H1 (cell line): ENCODE measurements at regions not wholly inside any gene's neighbourhood (a gene's known extent, or its start where the extent isn't known, plus 50 kb on each side); places are given as distances from the start of the nearest gene placed in this dataset.

Experiments used
- CTCF ChIA-PET: fragments of 300-600 bp; sonication (Branson Sonifier 250); formaldehyde crosslinking; loops from one replicate; lab custom pipeline; 2021; ENCODE audit not compliant: partially characterized antibody; lab: Charles Lee
- POLR2A ChIA-PET: fragments of 300-600 bp; sonication (Branson Sonifier 250); formaldehyde crosslinking; loops from one replicate; lab custom pipeline; 2021; ENCODE audit warnings: inconsistent platforms; ENCODE audit not compliant: partially characterized antibody; lab: Charles Lee
- DNase-seq, 2 experiments: peaks; one replicate each; pipeline versions ENCODE4 v3.0.0 to v3.0.0-alpha.2; 2010 to 2022; ENCODE audit warnings: low spot score in 2 of 2, low read depth in 1 of 2, mixed read lengths in 1 of 2
- FAIRE-seq: peaks from 2 replicates; lab custom pipeline; 2011; peaks lifted over from hg19 to GRCh38; lab: Jason Lieb, UNC
- H2AFZ ChIP-seq: 2 replicates; pipeline ENCODE4 v1.8.1; 2012; ENCODE audit warnings: low read length, inconsistent platforms
- H2AK5ac ChIP-seq: 2 replicates; pipeline ENCODE4 v1.6.1; 2013; ENCODE audit warnings: low read depth, low read length
- H2BK120ac ChIP-seq: replicated peaks from 2 replicates; pipeline ENCODE3; 2013; ENCODE audit warnings: low read depth, low read length, inconsistent platforms
- H2BK12ac ChIP-seq: 2 replicates; pipeline ENCODE4 v1.6.1; 2013; ENCODE audit warnings: low read depth, low read length
- H2BK15ac ChIP-seq: 2 replicates; pipeline ENCODE4 v1.6.1; 2013; ENCODE audit warnings: low read length
- H2BK20ac ChIP-seq: 2 replicates; pipeline ENCODE4 v1.6.1; 2013; ENCODE audit warnings: low read length
- H2BK5ac ChIP-seq: 2 replicates; pipeline ENCODE4 v1.6.1; 2013; ENCODE audit warnings: low read depth, low read length
- H3K14ac ChIP-seq: 2 replicates; pipeline ENCODE4 v1.6.1; 2013; ENCODE audit warnings: inconsistent platforms; ENCODE audit not compliant: insufficient read length
- H3K18ac ChIP-seq: 2 replicates; pipeline ENCODE4 v1.6.1; 2013; ENCODE audit warnings: low read length; ENCODE audit errors: extremely low read depth
- H3K23ac ChIP-seq: 2 replicates; pipeline ENCODE4 v1.6.1; 2013; ENCODE audit warnings: inconsistent platforms; ENCODE audit not compliant: insufficient read length
- H3K23me2 ChIP-seq: 2 replicates; pipeline ENCODE4 v1.6.1; 2013; ENCODE audit warnings: low read depth, low read length
- H3K27ac ChIP-seq: 2 replicates; pipeline ENCODE4 v1.6.1; 2011; ENCODE audit warnings: low read depth, low read length, inconsistent platforms
- H3K27me3 ChIP-seq, 4 experiments: replicated peaks in 1 of 4; 1 replicate in 1 of 4; 2 replicates in 3 of 4; pipeline versions ENCODE4 v1.6.1 to v1.8.1; 2011 to 2013; ENCODE audit warnings: low read length in 3 of 4, mild to moderate bottlenecking in 3 of 4, inconsistent platforms in 2 of 4, mixed read lengths in 2 of 4, moderate library complexity in 1 of 4; ENCODE audit not compliant: control insufficient read depth in 3 of 4, insufficient read depth in 3 of 4; ENCODE audit errors: extremely low read depth in 1 of 4
- H3K36me3 ChIP-seq, 4 experiments: 2 replicates each; pipeline versions ENCODE4 v1.6.1 to v1.8.1; 2011 to 2013; ENCODE audit warnings: mild to moderate bottlenecking in 4 of 4, low read length in 3 of 4, moderate library complexity in 2 of 4, control low read depth in 1 of 4, inconsistent platforms in 1 of 4; ENCODE audit not compliant: insufficient read depth in 4 of 4, control insufficient read depth in 2 of 4
- H3K4ac ChIP-seq: replicated peaks from 2 replicates; pipeline ENCODE3; 2013; ENCODE audit warnings: low read length, low read depth, mixed read lengths, inconsistent platforms; ENCODE audit not compliant: insufficient read length
- H3K4me1 ChIP-seq, 4 experiments: replicated peaks in 1 of 4; 1 replicate in 1 of 4; 2 replicates in 3 of 4; pipeline versions ENCODE4 v1.6.1 to v1.8.1; 2011 to 2013; ENCODE audit warnings: low read length in 3 of 4, inconsistent platforms in 2 of 4, mixed read lengths in 1 of 4; ENCODE audit not compliant: insufficient read depth in 4 of 4, control insufficient read depth in 3 of 4
- H3K4me2 ChIP-seq, 2 experiments: 2 replicates each; pipeline versions ENCODE4 v1.6.1 to v1.8.1; 2011 to 2013; ENCODE audit warnings: low read depth in 2 of 2, low read length in 2 of 2, control low read depth in 1 of 2, inconsistent platforms in 1 of 2, mild to moderate bottlenecking in 1 of 2; ENCODE audit not compliant: insufficient read depth in 1 of 2
- H3K4me3 ChIP-seq, 4 experiments: fragments of 200-600, 300-600 bp in 1 of 4; sonication (generic), shearing (Covaris generic), sonication (Bioruptor Twin) in 1 of 4; 2 replicates each; pipeline versions ENCODE4 v1.5.1 to v1.8.1; 2011 to 2016; ENCODE audit warnings: low read length in 4 of 4, low read depth in 3 of 4, control low read depth in 2 of 4, inconsistent platforms in 2 of 4, mild to moderate bottlenecking in 2 of 4, mixed read lengths in 1 of 4, moderate library complexity in 1 of 4; ENCODE audit not compliant: insufficient read depth in 2 of 4; ENCODE audit errors: extremely low read depth in 1 of 4
- H3K56ac ChIP-seq: replicated peaks from 2 replicates; pipeline ENCODE3; 2013; ENCODE audit warnings: low read depth, mild to moderate bottlenecking, mixed read lengths, low read length, inconsistent platforms; ENCODE audit not compliant: insufficient read length
- H3K79me1 ChIP-seq: 2 replicates; pipeline ENCODE4 v1.6.1; 2013; ENCODE audit warnings: low read depth, low read length, control low read depth
- H3K79me2 ChIP-seq, 2 experiments: 2 replicates each; pipeline versions ENCODE4 v1.6.1 to v1.8.1; 2012 to 2013; ENCODE audit warnings: low read length in 2 of 2, mild to moderate bottlenecking in 2 of 2, inconsistent platforms in 1 of 2; ENCODE audit not compliant: insufficient read depth in 2 of 2, control insufficient read depth in 1 of 2
- H3K9ac ChIP-seq, 4 experiments: replicated peaks in 1 of 4; 1 replicate in 1 of 4; 2 replicates in 3 of 4; pipeline versions ENCODE4 v1.6.1 to v1.8.1; 2011 to 2013; ENCODE audit warnings: low read depth in 3 of 4, low read length in 3 of 4, control low read depth in 2 of 4, mild to moderate bottlenecking in 2 of 4, moderate library complexity in 2 of 4, inconsistent platforms in 1 of 4; ENCODE audit errors: extremely low read depth in 1 of 4
- H3K9me3 ChIP-seq, 2 experiments: 2 replicates each; pipeline versions ENCODE4 v1.6.1 to v1.8.1; 2012 to 2013; ENCODE audit warnings: mild to moderate bottlenecking in 2 of 2, moderate library complexity in 2 of 2, control low read depth in 1 of 2, inconsistent platforms in 1 of 2, low read depth in 1 of 2, low read length in 1 of 2, mixed read lengths in 1 of 2; ENCODE audit not compliant: insufficient read depth in 2 of 2
- H4K20me1 ChIP-seq, 2 experiments: replicated peaks in 1 of 2; 2 replicates each; pipeline versions ENCODE3 to v1.8.1; 2011 to 2013; ENCODE audit warnings: inconsistent platforms in 2 of 2, low read length in 2 of 2, mild to moderate bottlenecking in 1 of 2; ENCODE audit not compliant: insufficient read depth in 2 of 2, control insufficient read depth in 1 of 2
- H4K5ac ChIP-seq: 2 replicates; pipeline ENCODE4 v1.6.1; 2013; ENCODE audit warnings: low read length, low read depth, mixed read lengths, inconsistent platforms; ENCODE audit not compliant: insufficient read length
- H4K8ac ChIP-seq: 2 replicates; pipeline ENCODE4 v1.8.0; 2013; ENCODE audit warnings: mild to moderate bottlenecking, moderate library complexity, low read length, inconsistent platforms; ENCODE audit not compliant: insufficient read depth; ENCODE audit errors: extremely low read depth
- H4K91ac ChIP-seq: replicated peaks from 2 replicates; pipeline ENCODE3; 2013; ENCODE audit warnings: low read length, mixed read lengths, inconsistent platforms; ENCODE audit not compliant: insufficient read length
- CBX5 ChIP-seq: fragments of 300-800, 300-1000 bp; sonication (generic); IDR thresholded peaks from 2 replicates; pipeline ENCODE4 v1.7.1; 2016; ENCODE audit warnings: antibody characterized with exemption, low read length, low read depth
- CBX8 ChIP-seq: fragments of 300-800, 300-1000 bp; sonication (generic); IDR thresholded peaks from 2 replicates; pipeline ENCODE4 v1.7.1; 2016; ENCODE audit warnings: low read depth, low read length, borderline replicate concordance
- CREB1 ChIP-seq: IDR thresholded peaks from 2 replicates; pipeline ENCODE4 v1.6.1; 2012; ENCODE audit warnings: inconsistent platforms
- E2F6 ChIP-seq: IDR thresholded peaks from 2 replicates; pipeline ENCODE4 v1.6.1; 2012; ENCODE audit warnings: inconsistent platforms
- EP300 ChIP-seq, 2 experiments: IDR thresholded peaks; 1 replicate in 1 of 2; 2 replicates in 1 of 2; pipeline ENCODE4 v1.6.1; 2011 to 2012; ENCODE audit warnings: low read depth in 2 of 2, low read length in 2 of 2, mild to moderate bottlenecking in 2 of 2, borderline replicate concordance in 1 of 2, inconsistent platforms in 1 of 2, moderate library complexity in 1 of 2
- HDAC2 ChIP-seq, 2 experiments: fragments of 300-600 bp in 1 of 2; sonication (generic) in 1 of 2; IDR thresholded peaks; 2 replicates each; pipeline ENCODE4 v1.6.1; 2011 to 2012; ENCODE audit warnings: low read depth in 2 of 2, low read length in 2 of 2, mild to moderate bottlenecking in 2 of 2, moderate library complexity in 2 of 2, borderline replicate concordance in 1 of 2, inconsistent platforms in 1 of 2
- JUN ChIP-seq: IDR thresholded peaks from 2 replicates; pipeline ENCODE4 v1.6.1; 2011; ENCODE audit warnings: low read depth, mild to moderate bottlenecking, improper control_type of control experiment, low read length
- MAX ChIP-seq: IDR thresholded peaks from 2 replicates; pipeline ENCODE4 v1.6.1; 2012; ENCODE audit warnings: inconsistent platforms
- RFX5 ChIP-seq: IDR thresholded peaks from 2 replicates; pipeline ENCODE4 v1.6.1; 2011; ENCODE audit warnings: low read depth, low read length, improper control_type of control experiment, borderline replicate concordance
- TAF7 ChIP-seq: optimal IDR thresholded peaks from 2 replicates; pipeline ENCODE3; 2011; ENCODE audit warnings: low read depth, mild to moderate bottlenecking, inconsistent platforms, low read length, moderate library complexity, borderline replicate concordance
- YY1 ChIP-seq: IDR thresholded peaks from 2 replicates; pipeline ENCODE4 v1.6.1; 2011; ENCODE audit warnings: low read depth, mild to moderate bottlenecking, low read length
- WGBS, 2 experiments: shearing (Covaris generic) in 1 of 2; methylation state at CpG; one replicate each; pipeline versions ENCODE4 v1.1.6 to v1.1.7; 2013 to 2015; ENCODE audit warnings: low lambda C conversion rate in 2 of 2, mixed read lengths in 2 of 2, inconsistent platforms in 1 of 2, low coverage in 1 of 2, missing lambda C conversion rate in 1 of 2; ENCODE audit not compliant: insufficient replicate concordance in 2 of 2, insufficient coverage in 1 of 2, insufficient read length in 1 of 2; ENCODE audit errors: extremely low coverage in 1 of 2, missing lambda C conversion rate in 1 of 2; 5-methylcytosine and 5-hydroxymethylcytosine counted together

- H2BK5ac ChIP-seq = no peak overlapping the region
Measured at GRCh38 chr14:27065886-27066285, 468.1 kb upstream of the NOVA1 start.

More at GRCh38 chr14:27065886-27066285, 468.1 kb upstream of the NOVA1 start:
- Histone ChIP-seq H2BK15ac (no peak overlapping the region), H4K8ac (no peak overlapping the region), H3K9me3 (no peaks in the 10 kb centered on the region), H4K5ac (no peak overlapping the region), H3K27me3 (no peaks in the 10 kb centered on the region), H3K23ac (no peak overlapping the region), H3K9ac (no peak overlapping the region), H3K4me3 (no peak overlapping the region), H4K20me1 (no peaks in the 10 kb centered on the region), H3K14ac (no peak overlapping the region), H3K4ac (no peak overlapping the region), H2BK12ac (no peak overlapping the region), H3K36me3 (no peaks in the 10 kb centered on the region), H3K4me2 (no peak overlapping the region), H3K18ac (no peak overlapping the region), H2AFZ (no peak overlapping the region), H3K56ac (no peak overlapping the region), H3K79me1 (no peaks in the 10 kb centered on the region), H4K91ac (no peak overlapping the region)
- DNase-seq (no peak), FAIRE-seq (no peak)
- POLR2A ChIA-PET = no interaction called here
- 50% methylated on average over 2 of the region's 2 CpGs; no CpG with 5 or more reads in 1 of the 2 experiments for WGBS, 2 experiments
- no peak for TF ChIP-seq TAF7
- no peak for TF ChIP-seq CREB1
- TF ChIP-seq CBX8 = no peak
- TF ChIP-seq RFX5 = no peak
- no peak for TF ChIP-seq EP300 (IDR thresholded peaks at IDR 0.05; ENCODE audit: borderline replicate concordance in 1 of 2, low read depth in 2 of 2, low read length in 2 of 2)
- TF ChIP-seq HDAC2 (IDR thresholded peaks at IDR 0.05; ENCODE audit: borderline replicate concordance in 1 of 2, low read depth in 2 of 2, low read length in 2 of 2) = no peak
- no peak for TF ChIP-seq MAX
- TF ChIP-seq E2F6 = no peak
- no peak for TF ChIP-seq YY1
- TF ChIP-seq CBX5 = no peak
- no peak for TF ChIP-seq JUN
- TF ChIP-seq, all 59 proteins: peak for 0
- Histone ChIP-seq H3K4me1 (no peaks in the 10 kb centered on the region), H3K23me2 (no peaks in the 10 kb centered on the region), H3K79me2 (no peaks in the 10 kb centered on the region), H2BK20ac (no peak overlapping the region), H3K27ac (no peak overlapping the region), H2AK5ac (no peak overlapping the region), H2BK120ac (no peak overlapping the region)
- CTCF ChIA-PET = no interaction called here
